GM19463 (cell line): ENCODE measurements at regions not wholly inside any gene's neighbourhood (a gene's known extent, or its start where the extent isn't known, plus 50 kb on each side); places are given as distances from the start of the nearest gene placed in this dataset.

Experiments
- ATAC-seq: cut with Tn5 transposase; IDR thresholded peaks from one replicate; pipeline ENCODE4 v1.9.1; 2021; ENCODE audit warnings: mild to moderate bottlenecking, moderate library complexity; ENCODE audit not compliant: unreplicated experiment

- no peak for ATAC-seq
Observed at GRCh38 chr5:2658881-2659470, 92.5 kb downstream of the IRX2 start.

GRCh38 chr5:2658447-2658846 is 93.0 kb downstream of the IRX2 start:
- no peak for ATAC-seq

GRCh38 chr5:2657151-2657550 is 94.3 kb downstream of the IRX2 start:
- no peak for ATAC-seq

- ATAC-seq = no peak
Observed at GRCh38 chr5:2656206-2656605, 95.3 kb downstream of the IRX2 start.

GRCh38 chr5:2653991-2654390 is 97.5 kb downstream of the IRX2 start:
- ATAC-seq = no peak

GRCh38 chr5:2651116-2651515 is 100.4 kb downstream of the IRX2 start:
- ATAC-seq = no peak

- no peak for ATAC-seq
Observed at GRCh38 chr5:2642684-2643345, 108.7 kb downstream of the IRX2 start.

- ATAC-seq = no peak
Observed at GRCh38 chr5:2640717-2641116, 110.8 kb downstream of the IRX2 start.

- ATAC-seq = no peak
Observed at GRCh38 chr5:2639425-2639824, 112.1 kb downstream of the IRX2 start.

GRCh38 chr5:2634399-2635176 is 116.9 kb downstream of the IRX2 start:
- no peak for ATAC-seq

- ATAC-seq = no peak
Observed at GRCh38 chr5:2633992-2634391, 117.5 kb downstream of the IRX2 start.

- ATAC-seq = no peak
Observed at GRCh38 chr5:2631758-2632157, 119.7 kb downstream of the IRX2 start.

GRCh38 chr5:2629045-2629444 is 122.4 kb downstream of the IRX2 start:
- no peak for ATAC-seq

- ATAC-seq = no peak
Observed at GRCh38 chr5:2627867-2628266, 123.6 kb downstream of the IRX2 start.

- no peak for ATAC-seq
Observed at GRCh38 chr5:2626572-2626971, 124.9 kb downstream of the IRX2 start.

GRCh38 chr5:2622866-2623265 is 128.6 kb downstream of the IRX2 start:
- ATAC-seq = no peak

- ATAC-seq = no peak
Observed at GRCh38 chr5:2621631-2622030, 129.8 kb downstream of the IRX2 start.

- ATAC-seq = no peak
Observed at GRCh38 chr5:2619216-2619615, 132.3 kb downstream of the IRX2 start.

GRCh38 chr5:2617461-2617860 is 134.0 kb downstream of the IRX2 start:
- no peak for ATAC-seq

- no peak for ATAC-seq
Observed at GRCh38 chr5:2615917-2616316, 135.6 kb downstream of the IRX2 start.

GRCh38 chr5:2614571-2614970 is 136.9 kb downstream of the IRX2 start:
- no peak for ATAC-seq

- no peak for ATAC-seq
Observed at GRCh38 chr5:2611659-2612058, 139.8 kb downstream of the IRX2 start.
